SKM-1 treated with dmso at 0.1 percent for 144 hours (cell line): ENCODE measurements at regions not wholly inside any gene's neighbourhood (a gene's known extent, or its start where the extent isn't known, plus 50 kb on each side); places are given as distances from the start of the nearest gene placed in this dataset.

Source experiments
- DNase-seq: peaks from one replicate; lab custom pipeline; 2025; ENCODE audit not compliant: unreplicated experiment; lab: John Stamatoyannopoulos, UW

DNA sequence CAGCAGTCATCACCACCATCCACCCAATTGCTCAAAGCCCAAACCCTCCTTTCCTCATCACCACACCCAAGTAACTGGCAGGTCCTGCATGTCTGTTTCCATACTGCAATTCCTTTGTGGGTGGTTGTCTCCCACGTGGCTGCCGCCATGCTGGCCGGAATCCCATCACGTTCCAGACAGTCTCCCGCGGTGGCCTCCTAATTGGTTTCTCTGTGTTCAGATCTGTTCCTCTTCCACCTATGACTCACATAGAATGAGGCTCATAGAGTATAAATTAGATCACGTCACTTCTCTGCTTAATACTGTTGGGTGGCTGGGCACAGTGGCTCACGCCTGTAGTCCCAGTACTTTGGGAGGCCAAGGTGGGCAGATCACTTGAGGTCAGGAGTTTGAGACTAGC is 813.0 kb downstream of the TYW1 start:
- DNase-seq = no peak

- DNase-seq = no peak
Measured at GRCh38 chr7:67813621-67814292, 817.1 kb downstream of the TYW1 start.

- DNase-seq = no peak
Measured at GRCh38 chr7:67817481-67817880, 820.8 kb downstream of the TYW1 start.

DNA sequence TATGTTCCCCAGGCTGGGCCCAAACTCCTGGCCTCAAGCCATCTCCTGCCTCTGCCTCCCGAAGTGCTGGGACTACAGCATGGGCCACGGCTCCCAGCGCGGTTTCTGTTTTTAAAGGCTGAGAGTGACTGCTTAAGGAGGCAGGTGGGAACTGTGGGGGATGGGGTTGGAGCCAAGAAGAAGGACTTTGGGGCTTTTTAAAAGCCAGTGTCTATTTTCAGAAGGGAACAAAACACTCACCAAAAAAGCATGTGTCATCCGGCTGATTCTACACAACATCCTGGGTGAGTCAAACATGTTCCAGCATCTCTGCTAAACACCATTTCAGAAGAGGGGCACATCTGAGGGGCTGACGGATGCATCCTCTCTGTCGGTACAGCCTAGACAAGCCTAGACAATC is 824.5 kb downstream of the TYW1 start:
- no peak for DNase-seq

DNA sequence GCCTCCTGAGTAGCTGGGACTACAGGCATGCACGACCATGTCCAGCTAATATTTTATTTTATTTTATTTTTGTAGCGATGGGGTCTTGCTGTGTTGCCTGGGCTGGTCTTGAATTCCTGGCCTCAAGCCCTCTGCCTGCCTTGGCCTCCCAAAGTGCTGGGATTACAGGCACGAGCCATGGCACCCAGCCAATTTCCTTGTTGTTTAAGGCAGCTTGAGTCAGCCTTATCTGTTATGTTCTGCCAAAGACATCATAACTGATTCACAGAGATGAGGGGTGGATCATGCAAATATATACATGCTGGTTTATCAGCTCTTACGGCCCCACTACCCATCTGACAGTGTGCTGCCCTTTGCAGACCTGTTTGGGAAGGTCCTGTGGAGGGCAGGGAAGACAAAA is 826.7 kb downstream of the TYW1 start:
- DNase-seq = no peak

DNA sequence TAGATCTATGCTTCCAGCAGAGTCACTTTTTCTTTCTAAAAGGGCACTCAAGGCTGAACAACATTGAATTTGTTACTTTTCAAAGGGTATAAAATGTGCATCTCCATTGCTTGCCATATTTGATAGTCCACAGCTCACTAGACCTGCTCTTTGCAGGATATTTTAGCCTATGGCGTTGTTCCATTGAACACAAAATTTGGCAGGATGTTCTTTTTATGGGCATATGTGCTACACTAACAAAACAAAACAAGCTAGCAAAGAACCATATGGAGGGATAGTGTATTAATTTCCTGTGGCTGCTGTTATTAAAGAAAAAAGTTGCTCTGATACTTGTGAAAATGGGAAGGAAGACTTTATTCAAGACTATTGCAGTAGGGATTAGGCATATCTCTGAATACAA is 828.7 kb downstream of the TYW1 start:
- no peak for DNase-seq

GRCh38 chr7:67841896-67842295 is 845.3 kb downstream of the TYW1 start:
- DNase-seq = no peak

GRCh38 chr7:67842571-67842970 is 845.9 kb downstream of the TYW1 start:
- DNase-seq = no peak

GRCh38 chr7:67843001-67843565 is 846.5 kb downstream of the TYW1 start:
- no peak for DNase-seq

DNA sequence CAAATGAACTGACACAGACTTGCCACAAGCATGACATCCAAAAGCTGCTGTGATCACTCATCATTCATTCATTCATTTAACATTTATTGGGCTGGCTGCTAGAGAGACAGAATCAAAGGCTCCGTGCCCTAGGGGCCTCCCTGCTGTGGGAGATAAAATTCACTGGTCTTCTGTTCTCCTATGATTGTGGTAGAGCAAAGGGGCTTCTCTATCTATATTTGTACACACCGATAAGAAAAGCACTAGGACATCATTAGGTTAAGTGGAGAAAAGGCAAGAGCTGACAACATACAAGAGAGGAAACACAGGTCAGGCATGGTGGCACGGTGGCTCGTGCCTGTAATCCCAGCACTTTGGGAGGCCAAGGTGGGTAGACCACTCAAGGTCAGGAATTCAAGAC is 847.0 kb downstream of the TYW1 start:
- no peak for DNase-seq

DNA sequence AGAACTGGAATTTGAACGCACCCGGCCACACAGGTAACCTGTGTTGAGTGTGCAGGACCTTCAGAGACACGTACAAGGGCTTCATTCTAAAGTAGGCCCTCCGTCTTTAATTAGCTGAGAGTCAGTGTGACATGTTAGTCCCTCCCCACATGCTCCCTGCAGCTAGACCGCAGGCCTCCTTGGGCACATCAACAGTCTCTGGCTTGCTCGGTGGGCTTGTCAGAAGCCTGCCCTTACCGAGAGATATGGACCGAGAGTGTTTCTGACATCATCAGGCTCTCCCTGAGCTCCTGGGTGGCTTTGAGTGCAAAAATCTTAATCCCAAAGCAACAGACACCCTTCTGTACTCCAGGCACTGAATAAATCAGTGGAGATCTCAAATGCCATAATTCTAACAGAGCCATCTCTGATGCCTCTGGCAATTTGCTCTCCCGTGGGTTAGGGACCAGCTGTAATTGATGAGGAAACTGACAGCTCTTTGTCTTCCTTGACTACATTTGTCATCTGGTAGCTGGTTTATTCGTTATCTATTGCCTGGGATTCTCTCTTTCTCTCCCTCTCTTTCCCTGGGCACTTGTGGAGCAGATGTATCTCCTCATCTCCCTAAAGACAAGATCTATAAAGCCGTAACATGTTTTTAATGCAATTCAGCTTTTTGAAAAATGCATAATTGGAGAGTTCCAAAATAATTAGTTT is 850.6 kb downstream of the TYW1 start:
- DNase-seq = no peak

GRCh38 chr7:67854221-67855178 is 857.9 kb downstream of the TYW1 start:
- no peak for DNase-seq

DNA sequence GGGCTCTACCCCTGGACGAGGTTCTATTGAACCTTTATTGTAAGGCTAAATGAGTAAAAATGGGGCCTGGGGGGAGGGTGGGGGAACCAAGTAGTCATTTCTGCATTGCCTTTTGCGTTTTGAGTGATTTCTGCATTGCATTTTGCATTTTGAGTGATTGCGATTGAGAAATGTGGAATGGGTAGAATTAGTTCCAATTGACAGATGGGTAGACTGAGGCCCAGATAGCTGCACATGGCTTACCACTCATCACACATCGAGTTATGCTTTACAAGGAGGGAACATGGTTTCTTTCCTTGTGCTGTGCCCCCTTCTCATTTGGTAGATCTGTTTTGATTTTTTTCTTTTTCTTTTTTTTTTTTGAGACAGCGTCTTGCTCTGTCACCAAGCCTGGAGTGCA is 858.7 kb downstream of the TYW1 start:
- DNase-seq = no peak

DNA sequence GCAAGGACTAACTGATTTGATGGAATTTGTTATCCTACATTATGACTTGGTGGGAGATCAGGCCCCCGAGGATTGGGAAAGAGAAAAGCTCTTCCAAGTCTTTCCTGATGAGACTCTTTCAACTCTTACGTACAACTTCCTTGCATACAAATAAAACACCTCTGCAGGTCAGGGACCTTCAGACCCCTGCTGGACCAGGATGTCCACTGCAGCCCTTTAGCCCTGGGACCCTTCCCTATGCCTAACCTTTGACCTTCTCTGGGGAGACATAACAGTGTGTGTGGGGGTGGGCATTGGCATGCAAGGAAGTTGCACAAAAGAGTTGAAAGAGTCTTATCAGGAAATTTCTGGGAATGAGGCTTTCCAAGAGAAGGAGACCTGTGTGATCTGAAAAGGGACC is 859.4 kb downstream of the TYW1 start:
- no peak for DNase-seq

DNA sequence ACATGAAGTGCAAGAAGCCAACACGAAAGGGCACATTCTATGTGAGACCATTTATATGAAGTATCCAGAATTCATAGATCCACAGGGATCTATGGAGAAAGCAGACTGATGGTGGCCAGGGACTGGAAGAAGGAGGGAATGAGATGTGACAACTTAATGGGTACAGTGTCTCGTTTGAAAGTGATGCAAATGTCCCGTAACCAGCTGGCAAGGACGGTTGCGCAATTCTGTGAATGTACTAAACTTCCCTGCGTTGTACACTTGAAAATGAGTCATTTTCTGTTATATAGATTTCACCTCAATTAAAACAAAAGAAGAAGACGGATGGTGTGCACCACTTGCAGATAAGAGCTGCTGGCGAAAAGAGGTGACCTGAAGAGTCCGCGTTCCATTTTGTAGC is 861.1 kb downstream of the TYW1 start:
- no peak for DNase-seq

GRCh38 chr7:67858931-67859330 is 862.3 kb downstream of the TYW1 start:
- no peak for DNase-seq

- no peak for DNase-seq
Measured at GRCh38 chr7:67863911-67864310, 867.3 kb downstream of the TYW1 start.

DNA sequence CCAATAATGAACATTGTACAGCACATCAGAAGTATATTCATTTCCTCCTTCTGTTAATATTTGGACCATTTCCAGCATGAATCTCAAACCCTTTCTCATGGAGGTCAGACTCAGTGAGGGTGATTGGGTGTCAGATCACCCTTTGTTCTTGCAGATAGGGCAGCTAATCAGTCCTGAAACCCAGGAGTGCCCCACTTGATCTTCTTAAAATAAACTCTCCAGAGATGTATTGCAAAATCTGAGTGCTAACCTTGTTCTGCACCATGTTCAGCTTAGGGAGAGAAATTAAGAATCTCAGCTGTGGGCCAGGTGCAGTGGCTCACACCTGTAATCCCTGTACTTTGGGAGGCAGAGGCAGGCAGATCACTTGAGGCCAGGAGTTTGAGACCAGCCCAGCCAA is 869.4 kb downstream of the TYW1 start:
- DNase-seq = no peak

GRCh38 chr7:67866812-67867211 is 870.2 kb downstream of the TYW1 start:
- no peak for DNase-seq

- no peak for DNase-seq
Measured at GRCh38 chr7:67870396-67870795, 873.8 kb downstream of the TYW1 start.

GRCh38 chr7:67875558-67875957 is 878.9 kb downstream of the TYW1 start:
- no peak for DNase-seq

GRCh38 chr7:67878808-67879207 is 882.2 kb downstream of the TYW1 start:
- DNase-seq = no peak
